ENCODE measurements at regions not wholly inside any gene's neighbourhood (a gene's known extent, or its start where the extent isn't known, plus 50 kb on each side); places are given as distances from the start of the nearest gene placed in this dataset.

DNA sequence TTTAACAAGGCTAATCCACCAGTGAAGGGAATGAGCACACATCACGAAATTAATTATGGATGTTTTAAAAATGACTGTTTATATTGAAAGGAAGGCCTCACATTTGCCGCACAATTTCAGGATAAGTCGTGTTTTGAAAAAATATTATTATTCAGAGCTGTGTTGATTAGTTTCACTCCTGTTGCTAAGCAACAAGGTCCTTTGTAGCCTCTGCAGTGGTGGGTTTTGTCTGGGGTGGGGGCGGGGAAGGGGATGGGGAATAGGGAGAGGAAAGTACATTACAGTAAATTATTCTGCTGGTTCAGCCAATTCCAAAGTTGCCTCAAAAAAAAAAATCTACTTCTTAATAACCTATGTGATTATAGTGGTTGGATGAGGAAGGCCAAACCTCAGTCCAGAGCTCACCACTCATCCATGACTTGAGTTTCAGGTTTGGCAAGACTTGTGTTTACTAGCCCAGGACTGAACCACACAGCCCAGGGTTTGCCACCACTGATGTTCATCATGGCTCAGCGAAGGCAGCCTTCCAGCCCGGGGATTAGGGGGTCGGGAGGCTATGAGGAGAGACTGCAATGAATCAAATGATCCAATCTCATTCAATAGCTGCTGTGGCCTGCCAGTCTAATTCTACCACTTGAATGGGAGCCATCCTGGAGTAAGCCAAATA lies 162.5 kb upstream of the ATP6AP2 start:
- Histone ChIP-seq H3K27me3 (ENCODE audit: control insufficient read depth, insufficient read depth, low read length) (no peaks in the 10 kb centered on the region), H3K4me3 (ENCODE audit: low read depth, low read length) (no peak overlapping the region), H3K36me3 (ENCODE audit: control insufficient read depth, insufficient read depth, low read length) (no peaks in the 10 kb centered on the region)
- TF ChIP-seq CTCF (IDR thresholded peaks at IDR 0.05; ENCODE audit: insufficient read depth, low read length, severe bottlenecking): no peak
- DNase-seq (ENCODE audit: low read depth): peak; percentile 58
- FAIRE-seq: no peak

GRCh38 chrX:40415675-40416074 lies 165.1 kb upstream of the ATP6AP2 start:
- no peak overlapping the region for H3K4me3 ChIP-seq (ENCODE audit: low read depth, low read length)
- no peak for FAIRE-seq
- DNase-seq (ENCODE audit: low read depth): no peak
- no peaks in the 10 kb centered on the region for H3K27me3 ChIP-seq (ENCODE audit: control insufficient read depth, insufficient read depth, low read length)
- no peak for TF ChIP-seq CTCF (IDR thresholded peaks at IDR 0.05; ENCODE audit: insufficient read depth, low read length, severe bottlenecking)
- no peaks in the 10 kb centered on the region for H3K36me3 ChIP-seq (ENCODE audit: control insufficient read depth, insufficient read depth, low read length)

DNA sequence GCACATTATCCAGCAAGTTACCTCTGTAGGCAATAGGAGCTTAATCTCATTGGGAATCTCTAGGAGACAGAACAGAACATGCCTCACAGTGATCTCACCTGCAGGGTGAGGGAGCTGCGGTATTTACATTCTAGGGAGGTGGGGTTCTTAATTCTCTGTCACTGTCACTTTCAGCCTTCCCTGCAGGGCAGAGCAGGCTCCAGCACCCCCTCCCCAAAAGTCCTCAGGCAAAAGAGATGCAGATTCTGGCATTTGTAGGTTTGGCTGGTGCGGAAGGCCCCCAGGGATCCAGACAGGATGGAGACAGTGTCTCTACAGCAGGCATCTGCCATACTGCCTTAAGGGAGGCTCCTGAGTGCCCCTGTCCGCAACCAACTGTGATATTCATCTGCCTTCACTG lies 166.4 kb upstream of the ATP6AP2 start:
- no peak for FAIRE-seq
- H3K36me3 ChIP-seq (ENCODE audit: control insufficient read depth, insufficient read depth, low read length): no peaks in the 10 kb centered on the region

GRCh38 chrX:40411340-40412111 lies 169.2 kb upstream of the ATP6AP2 start:
- DNase-seq (ENCODE audit: low read depth): no peak
- no peak for FAIRE-seq
- Histone ChIP-seq H3K36me3 (ENCODE audit: control insufficient read depth, insufficient read depth, low read length) (no peaks in the 10 kb centered on the region), H3K4me3 (ENCODE audit: low read depth, low read length) (no peak overlapping the region), H3K27me3 (ENCODE audit: control insufficient read depth, insufficient read depth, low read length) (no peaks in the 10 kb centered on the region)
- TF ChIP-seq CTCF (IDR thresholded peaks at IDR 0.05; ENCODE audit: insufficient read depth, low read length, severe bottlenecking): no peak

More for the DNA sequence above, 166.4 kb upstream of the ATP6AP2 start:
- no peak overlapping the region for H3K4me3 ChIP-seq (ENCODE audit: low read depth, low read length)
- TF ChIP-seq CTCF (IDR thresholded peaks at IDR 0.05; ENCODE audit: insufficient read depth, low read length, severe bottlenecking): no peak
- no peaks in the 10 kb centered on the region for H3K27me3 ChIP-seq (ENCODE audit: control insufficient read depth, insufficient read depth, low read length)
- DNase-seq (ENCODE audit: low read depth): no peak

DNA sequence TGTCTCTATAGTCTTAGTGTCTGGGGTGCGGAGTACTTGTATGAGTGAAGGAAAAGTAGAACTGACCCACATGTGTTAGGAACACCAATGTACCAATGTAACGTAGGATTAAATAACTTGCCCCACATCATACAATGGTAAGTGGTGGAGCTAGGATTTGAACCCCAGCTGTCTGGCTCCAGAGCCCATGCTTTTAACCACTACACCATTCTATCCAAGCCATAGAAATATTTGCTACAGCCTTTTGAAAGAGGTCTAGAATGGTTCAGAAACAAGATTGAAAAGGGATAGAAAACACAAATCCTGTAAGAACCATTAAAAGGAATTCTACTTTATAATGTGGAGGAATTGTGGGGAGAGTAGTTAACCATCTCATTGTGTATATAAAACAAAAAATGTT lies 169.9 kb upstream of the ATP6AP2 start:
- H3K27me3 ChIP-seq (ENCODE audit: control insufficient read depth, insufficient read depth, low read length): no peaks in the 10 kb centered on the region
- DNase-seq (ENCODE audit: low read depth) (no peak), FAIRE-seq (peak; percentile 84)
- no peaks in the 10 kb centered on the region for H3K36me3 ChIP-seq (ENCODE audit: control insufficient read depth, insufficient read depth, low read length)
- TF ChIP-seq CTCF (IDR thresholded peaks at IDR 0.05; ENCODE audit: insufficient read depth, low read length, severe bottlenecking): no peak
- H3K4me3 ChIP-seq (ENCODE audit: low read depth, low read length): no peak overlapping the region

Measured in bronchial epithelial cell (primary cell).